HG03558 (cell line): ENCODE measurements at regions not wholly inside any gene's neighbourhood (a gene's known extent, or its start where the extent isn't known, plus 50 kb on each side); places are given as distances from the start of the nearest gene placed in this dataset.
"Not testable (repeated sequence)": the region's sequence is repeated elsewhere in the genome, so short reads cannot be mapped to it uniquely, and the experiment has no call there.

Experiments used
- ATAC-seq: cut with Tn5 transposase; IDR thresholded peaks from one replicate; pipeline ENCODE4 v1.9.1; 2021; ENCODE audit warnings: moderate number of reproducible peaks; ENCODE audit not compliant: unreplicated experiment; ENCODE audit errors: extremely low read depth

DNA sequence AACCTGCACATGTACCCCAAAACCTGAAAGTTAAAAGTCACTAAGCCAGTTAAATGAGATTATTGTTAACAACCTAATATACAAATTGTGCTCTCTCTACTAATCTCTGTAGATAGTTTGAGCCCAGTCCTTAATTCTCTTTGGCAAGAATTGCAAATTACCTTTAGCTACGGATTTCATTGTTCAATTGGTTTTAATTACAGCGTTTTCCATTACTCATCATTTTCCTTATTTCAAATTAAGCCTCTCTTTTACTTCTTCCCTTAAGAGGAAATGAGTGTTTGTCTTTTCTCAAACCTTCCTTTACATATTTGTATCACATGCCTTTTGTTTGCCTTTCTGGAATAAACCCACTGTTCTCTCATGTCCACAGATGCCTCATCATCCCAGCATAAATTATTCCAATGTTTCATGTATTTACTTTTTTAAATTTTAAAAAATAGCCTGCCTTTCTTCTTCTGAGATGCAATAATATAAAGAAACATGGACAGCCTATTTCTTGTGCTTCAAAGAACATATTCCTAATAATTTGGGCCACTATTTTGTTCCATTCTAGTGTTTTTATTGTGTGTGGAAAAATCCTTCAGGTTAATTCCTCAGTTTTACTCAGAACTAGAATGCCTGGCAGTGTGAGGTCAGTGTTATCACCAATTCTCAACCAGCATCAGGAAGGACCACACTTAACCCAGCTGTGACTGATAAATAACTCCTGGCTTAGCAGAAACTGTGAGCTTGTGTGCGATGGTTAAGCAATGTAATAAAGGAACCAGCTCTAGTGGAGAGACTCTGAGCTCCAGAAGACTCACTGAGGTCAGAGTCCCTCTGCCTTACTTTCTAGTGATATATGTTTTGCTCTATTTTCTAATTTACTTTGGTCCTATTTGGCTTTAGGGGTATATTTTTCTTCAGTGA, 600.5 kb downstream of the LTN1 start:
- ATAC-seq, result no peak

DNA sequence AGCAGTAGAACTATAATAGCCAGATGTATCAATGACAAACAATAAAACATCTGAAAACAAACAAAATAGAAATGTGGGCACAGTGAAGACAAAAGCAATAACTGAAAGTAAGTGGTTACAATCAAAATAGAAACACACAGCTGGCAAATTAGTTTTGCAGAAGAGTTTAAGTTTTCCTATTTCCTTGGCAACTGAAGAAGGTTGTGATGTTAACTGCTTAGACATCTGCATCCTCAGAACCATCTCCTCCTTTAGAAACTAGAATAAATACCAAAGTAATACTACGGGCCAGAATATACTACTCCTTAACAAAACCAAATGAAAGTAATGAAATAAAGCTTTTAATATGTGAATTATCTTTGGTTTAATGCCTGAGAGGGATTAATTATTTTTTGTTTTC, 605.5 kb downstream of the LTN1 start:
- no peak for ATAC-seq

DNA sequence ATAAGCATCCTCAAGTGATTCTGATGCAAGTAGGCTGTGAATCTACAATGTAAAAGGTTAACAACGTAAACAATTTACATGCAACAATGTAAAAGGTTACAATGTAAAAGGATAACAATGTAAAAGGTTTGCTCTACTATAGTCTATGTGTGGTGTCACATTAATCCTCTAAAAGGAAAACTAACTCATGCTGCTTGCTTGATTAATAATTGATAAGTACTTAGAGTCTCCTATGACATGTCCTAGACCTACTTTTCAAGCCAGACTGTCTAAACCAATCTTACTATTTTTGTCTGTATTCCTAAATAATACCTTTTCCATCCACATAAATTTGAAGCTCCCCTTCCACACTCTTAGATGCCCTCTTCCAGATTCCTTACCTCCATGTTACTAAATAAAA, 606.8 kb downstream of the LTN1 start:
- no peak for ATAC-seq

DNA sequence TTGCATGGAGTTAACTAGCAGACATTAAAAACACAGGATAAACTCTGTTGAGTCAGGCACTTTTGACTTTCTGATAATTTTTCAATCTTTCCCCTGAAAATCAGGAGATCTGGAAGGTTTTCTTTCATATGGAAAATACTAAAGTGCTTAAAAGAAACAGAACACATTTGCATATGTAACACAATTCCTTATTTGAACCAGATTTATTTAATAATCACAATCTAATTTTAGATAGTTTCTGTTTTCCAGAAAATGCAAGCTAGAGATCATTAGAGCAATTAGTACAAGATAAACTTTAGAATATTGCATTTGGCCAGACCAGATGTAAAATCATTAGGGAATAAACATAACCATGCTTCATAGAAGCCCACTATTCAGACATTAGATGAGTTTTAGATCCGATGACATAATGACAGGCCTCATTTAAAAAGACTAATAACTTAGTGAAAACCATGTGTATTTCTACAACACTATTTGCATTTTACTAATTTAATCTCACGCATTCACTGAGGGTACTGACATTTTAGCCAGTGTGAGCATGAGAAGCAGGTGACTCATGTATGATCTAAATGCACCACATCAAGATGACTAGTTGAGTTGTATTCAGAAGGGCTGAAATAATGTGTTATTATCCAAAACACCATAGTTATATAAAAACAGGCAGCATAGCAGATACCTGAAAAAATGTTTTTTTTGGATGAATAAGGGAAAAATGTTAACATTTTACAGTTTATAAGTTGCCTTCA, 611.5 kb downstream of the LTN1 start:
- ATAC-seq, result not testable (repeated sequence)

DNA sequence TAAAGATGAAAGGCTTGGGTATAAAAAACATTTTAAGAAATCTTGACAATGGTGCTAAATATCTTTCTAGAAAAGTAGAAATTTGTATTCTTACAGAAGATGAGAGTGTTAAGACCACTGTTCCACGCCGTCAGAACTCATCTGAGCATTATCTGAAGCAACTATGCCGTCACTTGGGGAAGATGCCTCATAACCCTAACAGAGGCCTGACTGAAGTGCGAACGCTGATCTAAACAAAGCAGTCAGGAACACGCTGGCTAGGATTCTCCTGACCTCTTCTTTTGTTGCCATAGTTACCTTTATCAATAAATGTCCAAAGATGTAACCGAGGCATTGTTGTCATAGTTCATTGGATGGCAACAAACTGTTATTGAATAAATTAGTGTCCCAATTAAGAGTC, 612.4 kb downstream of the LTN1 start:
- ATAC-seq, result no peak

DNA sequence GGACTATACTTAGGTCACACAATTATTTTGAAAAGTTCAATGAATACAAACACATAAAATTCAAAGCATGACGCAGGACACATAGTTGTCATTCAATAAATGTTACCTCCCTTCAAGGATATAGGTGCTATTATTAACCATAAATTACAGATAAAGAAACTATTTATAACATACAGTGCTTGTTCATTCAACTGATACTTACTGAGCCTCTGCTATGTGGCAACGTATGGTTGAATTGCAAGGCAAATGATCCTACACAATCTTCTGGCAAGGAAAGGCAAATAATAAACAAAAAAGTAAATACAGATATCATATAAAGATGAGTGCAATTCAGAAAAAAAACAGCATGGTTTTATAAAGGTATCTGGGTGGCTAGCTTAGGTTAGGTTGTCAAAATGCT, 614.7 kb downstream of the LTN1 start:
- no peak for ATAC-seq

DNA sequence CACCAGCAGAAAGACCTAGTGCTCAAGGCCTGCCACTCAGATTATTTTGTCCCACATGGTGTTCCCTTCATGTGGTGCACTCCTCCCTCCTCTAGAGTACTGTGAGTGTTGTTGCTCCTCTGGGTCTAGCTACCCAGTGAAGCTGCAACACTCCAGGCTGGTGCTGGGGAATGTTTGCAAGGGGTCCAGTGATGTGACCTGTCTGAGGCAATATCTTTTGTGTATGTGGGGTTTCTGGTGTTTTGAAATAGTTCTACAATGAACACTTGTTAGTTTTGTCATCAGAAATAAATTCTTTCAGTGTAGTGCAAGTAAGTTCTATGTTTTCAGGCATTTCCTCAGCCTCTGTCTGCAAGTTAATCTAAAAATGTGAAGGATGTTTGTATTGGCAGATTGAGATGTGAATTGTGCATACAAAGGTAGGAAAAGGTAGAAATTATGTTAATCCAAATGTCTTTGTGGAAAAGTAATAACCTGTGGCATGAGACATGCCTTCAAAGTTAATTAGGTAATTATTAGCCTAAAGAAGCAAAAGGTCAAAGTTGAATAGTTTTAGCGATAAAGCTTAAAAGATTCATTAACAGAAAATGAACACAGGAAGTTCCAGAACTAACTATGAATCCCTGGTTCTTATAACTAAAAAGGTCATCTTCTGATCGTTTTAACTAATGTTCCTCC, 616.8 kb downstream of the LTN1 start:
- ATAC-seq, result no peak

DNA sequence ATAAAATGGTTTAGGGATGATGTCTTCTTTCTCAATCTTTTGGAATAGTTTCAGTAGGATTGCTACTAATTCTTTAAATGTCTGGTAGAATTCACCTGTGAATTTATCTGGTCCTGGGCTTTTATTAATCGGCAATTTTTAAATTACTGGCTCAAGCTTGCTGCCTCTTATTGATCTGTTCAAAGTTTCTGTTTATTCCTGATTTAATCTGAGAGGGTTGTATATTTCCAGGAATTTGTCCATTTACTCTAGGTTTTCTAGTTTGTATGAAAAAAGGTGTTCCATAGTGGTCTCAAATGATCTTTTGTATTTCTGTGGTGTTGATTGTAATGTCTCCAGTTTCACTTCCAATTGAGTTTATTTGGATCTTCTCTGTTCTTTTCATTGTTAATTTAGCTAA, 617.8 kb downstream of the LTN1 start:
- no peak for ATAC-seq

DNA sequence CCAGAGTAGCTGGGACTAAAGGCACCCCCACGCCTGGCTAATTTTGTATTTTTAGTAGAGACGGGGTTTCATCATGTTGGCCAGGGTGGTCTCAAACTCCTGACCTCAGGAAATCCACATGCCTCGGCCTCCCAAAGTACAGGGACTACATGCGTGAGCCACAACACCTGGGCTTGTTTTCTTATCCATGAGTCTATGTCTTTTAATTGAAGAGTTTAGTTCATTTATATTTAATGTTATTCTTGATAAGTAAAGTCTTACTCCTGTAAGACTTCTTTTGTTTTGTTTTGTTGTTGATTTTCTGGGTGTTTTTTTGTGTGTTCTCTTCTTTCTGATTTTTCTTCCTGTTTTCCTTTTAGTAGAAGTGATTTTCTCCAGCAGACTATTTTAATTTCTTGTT, 621.0 kb downstream of the LTN1 start:
- no peak for ATAC-seq

DNA sequence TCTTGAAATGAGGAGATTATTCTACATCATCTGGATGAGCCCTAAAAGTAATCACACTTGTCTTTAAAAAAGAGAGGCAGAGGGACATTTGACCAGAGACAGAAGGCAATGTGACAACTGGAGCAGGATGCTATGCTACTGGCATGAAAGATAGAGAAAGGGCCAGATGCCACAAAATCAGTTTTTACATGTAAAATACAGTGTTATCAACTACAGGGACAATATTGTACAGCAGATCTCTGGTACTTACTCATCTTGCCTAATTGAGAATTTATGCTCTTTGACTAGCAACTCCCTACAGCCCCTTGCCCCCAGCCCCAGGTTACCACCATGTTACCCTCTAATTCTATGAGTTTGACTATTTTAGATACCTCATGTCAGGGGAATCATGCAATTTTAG, 633.4 kb downstream of the LTN1 start:
- ATAC-seq, result no peak

DNA sequence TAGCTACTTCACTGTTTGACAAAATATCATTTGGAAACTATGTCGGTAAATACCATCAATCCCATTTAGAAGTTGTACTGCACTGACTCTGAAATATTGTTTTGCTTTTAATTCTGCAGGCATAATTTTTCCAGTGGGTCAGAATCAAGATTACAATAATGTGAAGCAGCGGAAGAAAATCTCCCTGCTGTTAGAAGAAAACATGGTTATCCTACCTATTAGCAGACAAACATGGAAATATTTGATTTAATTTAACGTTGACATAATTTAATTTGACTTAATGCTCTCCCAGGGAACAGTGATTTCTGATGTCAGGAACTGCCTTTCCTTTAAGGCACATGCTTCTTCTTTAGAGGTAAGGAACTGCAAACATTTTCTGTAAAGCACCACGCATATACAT, 634.0 kb downstream of the LTN1 start:
- ATAC-seq, result no peak

DNA sequence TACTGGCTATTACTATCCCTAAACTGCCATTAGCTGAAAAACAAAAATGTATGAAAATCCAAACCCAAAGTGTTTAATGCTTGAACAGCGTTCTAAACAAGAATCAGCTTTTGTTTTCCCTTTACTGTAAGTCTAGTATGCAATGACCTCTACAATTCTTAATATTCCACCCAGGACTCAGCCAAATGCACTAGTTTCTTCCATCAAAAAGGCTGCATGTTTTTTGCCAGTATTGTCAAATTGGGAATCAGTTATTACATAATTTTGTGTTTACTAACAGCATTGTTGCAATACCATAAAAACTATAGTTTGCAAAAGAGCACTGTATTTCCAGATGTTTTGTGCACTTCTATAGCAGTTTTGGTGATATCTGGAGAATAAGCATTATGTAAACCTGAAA, 634.5 kb downstream of the LTN1 start:
- no peak for ATAC-seq

DNA sequence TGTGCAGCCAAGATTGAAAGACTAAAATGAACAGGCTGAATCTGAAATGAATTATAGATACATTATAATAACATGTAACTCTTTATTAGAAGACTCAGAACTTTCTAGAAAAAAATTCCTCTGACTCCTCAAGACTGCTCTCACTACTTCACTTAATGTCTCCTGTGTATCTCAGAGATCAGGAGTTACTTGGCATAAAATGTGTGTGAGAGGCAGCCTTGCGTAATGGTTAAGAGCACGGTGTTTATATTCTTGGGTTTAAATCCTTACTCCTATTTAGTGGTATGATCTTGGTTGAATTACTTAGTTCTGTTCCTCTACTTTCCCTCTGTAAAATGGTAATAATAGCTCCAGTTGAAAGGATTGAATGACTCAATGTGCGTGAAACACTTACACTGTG, 634.9 kb downstream of the LTN1 start:
- no peak for ATAC-seq

DNA sequence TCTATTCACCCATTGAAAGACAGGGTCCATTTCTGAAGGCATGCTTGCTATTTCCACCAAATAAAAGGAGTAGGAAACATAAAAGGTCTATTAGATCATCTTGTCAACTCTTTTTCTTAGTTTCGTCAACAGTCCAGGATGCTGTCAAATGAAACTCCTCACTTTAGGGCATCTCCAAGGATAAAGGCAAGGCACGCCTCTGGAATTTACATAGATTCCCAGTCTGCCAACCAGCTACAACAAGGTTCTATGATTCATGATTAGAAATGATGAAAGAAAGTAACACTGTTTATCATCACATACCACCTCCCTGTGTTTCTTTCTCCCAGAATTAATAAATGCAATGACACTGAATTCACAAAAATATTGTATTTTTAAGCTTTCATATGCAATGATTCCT, 636.3 kb downstream of the LTN1 start:
- no peak for ATAC-seq

DNA sequence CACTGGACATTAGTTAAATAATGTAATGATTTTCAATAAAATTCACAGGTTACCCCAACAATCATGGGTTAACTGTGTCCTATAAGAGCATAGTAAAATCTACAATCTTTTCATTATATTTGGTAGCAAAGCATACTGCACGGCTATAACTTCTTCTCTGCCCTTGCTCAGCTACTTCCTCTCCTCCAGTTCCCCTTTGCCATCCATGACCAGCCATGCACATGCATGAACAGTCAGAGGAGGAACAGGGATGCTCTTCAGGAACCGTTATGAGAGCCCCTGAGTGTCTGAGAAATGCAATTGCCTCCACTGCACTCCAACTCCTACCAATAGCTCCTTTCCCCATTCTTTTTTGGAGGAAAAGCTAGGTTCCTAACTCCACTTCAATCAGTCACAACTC, 646.7 kb downstream of the LTN1 start:
- ATAC-seq, result no peak

DNA sequence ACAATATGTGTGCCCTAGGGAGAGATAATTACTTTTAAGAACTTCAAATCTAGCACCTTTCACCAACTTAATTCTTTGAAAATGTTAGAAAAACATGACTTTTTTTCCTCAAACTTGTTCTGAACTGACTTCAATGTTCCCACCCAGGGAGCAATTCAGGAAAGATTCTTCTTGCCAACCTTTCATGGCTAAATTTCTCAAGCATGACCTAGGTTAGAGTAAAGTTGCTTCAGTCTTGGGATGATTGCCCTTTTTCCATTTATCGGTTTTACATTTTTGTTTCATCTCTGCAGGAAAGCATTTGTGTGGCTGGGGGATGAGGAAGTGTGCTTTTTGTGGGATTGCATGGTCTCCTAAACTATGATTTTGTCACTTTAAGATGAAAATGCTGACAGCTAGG, 647.7 kb downstream of the LTN1 start:
- ATAC-seq, result no peak

DNA sequence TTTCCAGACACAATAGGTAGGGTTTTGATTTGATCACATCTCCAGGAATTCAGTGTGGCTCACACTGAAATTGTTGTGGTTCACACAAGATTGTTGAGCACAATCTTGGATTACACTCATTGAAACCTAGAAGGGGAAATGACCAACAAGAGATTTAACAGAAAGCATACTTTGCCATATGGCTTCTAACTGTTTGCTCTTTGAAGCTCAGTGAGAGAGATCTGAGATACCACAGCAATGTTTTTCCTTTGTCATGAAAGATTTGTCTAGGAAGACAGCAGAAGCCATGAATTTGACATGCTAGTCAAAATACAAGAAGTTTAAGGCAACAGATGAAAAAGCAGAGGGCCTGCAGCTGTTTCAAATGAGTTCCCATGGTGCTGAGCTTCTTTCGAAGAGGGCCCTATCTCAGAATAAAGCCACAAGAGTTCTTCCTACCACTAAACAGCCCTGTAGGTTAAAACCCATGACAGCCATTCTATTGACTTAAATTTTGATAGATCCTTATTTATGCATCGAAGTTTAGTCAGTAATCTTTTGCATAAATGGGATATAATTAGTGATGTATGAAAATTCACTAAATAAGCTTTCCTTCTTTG, 650.4 kb downstream of the LTN1 start:
- ATAC-seq, result no peak

DNA sequence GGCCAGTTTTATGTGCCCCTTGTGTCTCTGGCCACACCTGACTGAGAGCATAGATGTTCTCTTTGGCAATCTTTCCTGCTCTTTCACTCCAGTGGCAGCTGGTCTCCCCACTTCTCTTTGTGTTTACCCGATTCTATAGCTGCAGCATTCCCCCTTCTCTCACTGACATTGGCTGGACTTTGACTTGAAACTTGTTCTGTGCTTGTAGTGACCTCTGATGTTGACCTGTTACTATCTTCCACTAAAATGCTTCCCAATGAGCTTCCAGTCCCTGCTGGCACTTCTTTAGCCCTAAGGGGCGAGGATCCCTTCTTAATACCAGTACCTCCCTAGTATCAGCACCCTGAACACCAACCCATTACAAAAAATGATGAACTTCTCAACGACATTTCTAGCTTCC, 653.3 kb downstream of the LTN1 start:
- ATAC-seq, result no peak

DNA sequence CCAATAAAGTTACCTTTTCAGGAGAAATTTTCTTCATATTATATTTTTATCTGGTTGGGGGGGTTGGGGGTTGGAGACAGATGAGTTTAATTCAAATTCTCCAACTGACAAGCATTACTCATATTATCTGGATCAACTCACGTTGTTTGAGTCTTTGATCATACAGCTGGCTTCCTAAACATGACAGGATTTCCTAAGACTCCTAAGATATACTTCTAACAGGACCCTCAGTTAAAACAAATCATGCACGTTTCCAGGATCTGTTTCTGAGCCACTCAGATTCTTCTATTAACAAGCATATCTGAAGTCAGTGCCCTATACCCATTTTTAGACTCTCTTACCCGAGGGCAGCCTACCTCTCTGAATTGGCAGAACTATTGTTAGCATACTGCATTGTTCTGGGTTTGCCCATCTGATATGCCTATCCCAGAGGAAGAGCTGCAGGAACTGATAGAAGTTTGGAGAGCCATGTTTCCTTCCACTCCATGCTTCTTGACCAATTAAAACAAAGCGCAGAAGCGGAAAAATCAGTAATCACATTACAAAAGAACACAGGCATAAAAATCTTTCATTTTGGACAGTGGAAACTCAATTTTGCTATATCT, 653.9 kb downstream of the LTN1 start:
- no peak for ATAC-seq

DNA sequence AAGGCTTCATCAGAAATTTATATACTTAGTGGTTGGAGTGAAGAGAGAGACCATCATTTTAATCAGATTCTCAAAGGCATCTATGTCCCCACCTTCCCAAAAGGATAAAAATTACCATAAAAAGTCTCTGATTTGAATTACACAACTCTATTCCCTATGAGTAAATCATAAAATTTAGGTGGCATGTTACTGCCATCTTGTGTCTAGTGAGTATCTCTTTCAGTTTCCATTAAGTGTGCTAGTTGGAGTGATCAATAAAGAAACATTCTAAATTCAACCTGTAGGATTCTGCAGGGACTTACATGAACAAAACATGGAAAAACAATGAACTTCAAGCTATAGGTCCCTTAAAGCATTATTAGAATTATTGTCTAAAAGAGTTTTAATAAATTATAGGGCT, 655.4 kb downstream of the LTN1 start:
- no peak for ATAC-seq
